HG03280 (cell line): ENCODE measurements at regions not wholly inside any gene's neighbourhood (a gene's known extent, or its start where the extent isn't known, plus 50 kb on each side); places are given as distances from the start of the nearest gene placed in this dataset.
"Not testable (repeated sequence)": the region's sequence is repeated elsewhere in the genome, so short reads cannot be mapped to it uniquely, and the experiment has no call there.

Experiments used
- ATAC-seq: cut with Tn5 transposase; IDR thresholded peaks from one replicate; pipeline ENCODE4 v1.9.1; 2021; ENCODE audit warnings: mild to moderate bottlenecking, moderate library complexity; ENCODE audit not compliant: unreplicated experiment

GRCh38 chr12:69028941-69029729, 96.2 kb upstream of the CPM start:
- no peak for ATAC-seq

- no peak for ATAC-seq
Observed at GRCh38 chr12:69030321-69030720, 97.3 kb upstream of the CPM start.

GRCh38 chr12:69036533-69036932, 103.6 kb upstream of the CPM start:
- no peak for ATAC-seq

GRCh38 chr12:69036999-69037398, 104.0 kb upstream of the CPM start:
- no peak for ATAC-seq

- no peak for ATAC-seq
Observed at GRCh38 chr12:69039911-69040310, 106.9 kb upstream of the CPM start.

GRCh38 chr12:69042557-69042956, 109.6 kb upstream of the CPM start:
- no peak for ATAC-seq

- no peak for ATAC-seq
Observed at GRCh38 chr12:69042970-69043369, 110.0 kb upstream of the CPM start.

GRCh38 chr12:69044887-69045286, 111.9 kb upstream of the CPM start:
- no peak for ATAC-seq

- no peak for ATAC-seq
Observed at GRCh38 chr12:69045430-69045829, 112.5 kb upstream of the CPM start.

GRCh38 chr12:69046363-69046762, 113.4 kb upstream of the CPM start:
- ATAC-seq = no peak

- ATAC-seq = no peak
Observed at GRCh38 chr12:69046920-69047319, 113.9 kb upstream of the CPM start.

- ATAC-seq = no peak
Observed at GRCh38 chr12:69047990-69048389, 115.0 kb upstream of the CPM start.

- ATAC-seq = not testable (repeated sequence)
Observed at GRCh38 chr12:69049855-69050254, 116.9 kb upstream of the CPM start.

- ATAC-seq = no peak
Observed at GRCh38 chr12:69052613-69053408, 119.8 kb upstream of the CPM start.

GRCh38 chr12:69054343-69055056, 121.5 kb upstream of the CPM start:
- ATAC-seq = no peak

- ATAC-seq = no peak
Observed at GRCh38 chr12:69055280-69055679, 122.3 kb upstream of the CPM start.

- ATAC-seq = no peak
Observed at GRCh38 chr12:69055706-69056105, 122.7 kb upstream of the CPM start.

GRCh38 chr12:69056743-69057515, 124.0 kb upstream of the CPM start:
- ATAC-seq = no peak

- ATAC-seq = no peak
Observed at GRCh38 chr12:69057742-69058141, 124.8 kb upstream of the CPM start.

- no peak for ATAC-seq
Observed at GRCh38 chr12:69059465-69060457, 126.8 kb upstream of the CPM start.
